ENCODE measurements at regions not wholly inside any gene's neighbourhood (a gene's known extent, or its start where the extent isn't known, plus 50 kb on each side); places are given as distances from the start of the nearest gene placed in this dataset.

GRCh38 chr18:41618147-41618546, 336.9 kb upstream of the PIK3C3 start:
- no peak for DNase-seq

- no peak for DNase-seq
Observed at GRCh38 chr18:41617647-41618046, 337.4 kb upstream of the PIK3C3 start.

GRCh38 chr18:41613003-41613609, 341.9 kb upstream of the PIK3C3 start:
- no peak for DNase-seq

- DNase-seq = no peak
Observed at GRCh38 chr18:41604964-41605363, 350.1 kb upstream of the PIK3C3 start.

- DNase-seq = no peak
Observed at GRCh38 chr18:41602034-41602433, 353.0 kb upstream of the PIK3C3 start.

GRCh38 chr18:41600693-41601391, 354.2 kb upstream of the PIK3C3 start:
- DNase-seq = no peak

GRCh38 chr18:41599466-41599865, 355.6 kb upstream of the PIK3C3 start:
- no peak for DNase-seq

- DNase-seq = no peak
Observed at GRCh38 chr18:41594582-41594981, 360.5 kb upstream of the PIK3C3 start.

GRCh38 chr18:41593171-41593675, 361.8 kb upstream of the PIK3C3 start:
- DNase-seq = no peak

GRCh38 chr18:41587976-41588375, 367.1 kb upstream of the PIK3C3 start:
- no peak for DNase-seq

- no peak for DNase-seq
Observed at GRCh38 chr18:41585512-41585911, 369.5 kb upstream of the PIK3C3 start.

GRCh38 chr18:41579185-41579584, 375.8 kb upstream of the PIK3C3 start:
- no peak for DNase-seq

- DNase-seq = no peak
Observed at GRCh38 chr18:41577529-41577928, 377.5 kb upstream of the PIK3C3 start.

- DNase-seq = no peak
Observed at GRCh38 chr18:41576643-41577042, 378.4 kb upstream of the PIK3C3 start.

- DNase-seq = no peak
Observed at GRCh38 chr18:41569867-41570266, 385.2 kb upstream of the PIK3C3 start.

- DNase-seq = no peak
Observed at GRCh38 chr18:41561961-41562360, 393.1 kb upstream of the PIK3C3 start.

GRCh38 chr18:41558715-41559114, 396.3 kb upstream of the PIK3C3 start:
- no peak for DNase-seq

GRCh38 chr18:41553716-41554115, 401.3 kb upstream of the PIK3C3 start:
- no peak for DNase-seq

GRCh38 chr18:41548521-41549260, 406.3 kb upstream of the PIK3C3 start:
- no peak for DNase-seq

- no peak for DNase-seq
Observed at GRCh38 chr18:41545091-41545888, 409.7 kb upstream of the PIK3C3 start.

- no peak for DNase-seq
Observed at GRCh38 chr18:41543815-41544214, 411.2 kb upstream of the PIK3C3 start.

GRCh38 chr18:41540237-41540871, 414.7 kb upstream of the PIK3C3 start:
- no peak for DNase-seq

All from hindlimb muscle (tissue), 1 donor.